ENCODE measurements at regions not wholly inside any gene's neighbourhood (a gene's known extent, or its start where the extent isn't known, plus 50 kb on each side); places are given as distances from the start of the nearest gene placed in this dataset.

DNA sequence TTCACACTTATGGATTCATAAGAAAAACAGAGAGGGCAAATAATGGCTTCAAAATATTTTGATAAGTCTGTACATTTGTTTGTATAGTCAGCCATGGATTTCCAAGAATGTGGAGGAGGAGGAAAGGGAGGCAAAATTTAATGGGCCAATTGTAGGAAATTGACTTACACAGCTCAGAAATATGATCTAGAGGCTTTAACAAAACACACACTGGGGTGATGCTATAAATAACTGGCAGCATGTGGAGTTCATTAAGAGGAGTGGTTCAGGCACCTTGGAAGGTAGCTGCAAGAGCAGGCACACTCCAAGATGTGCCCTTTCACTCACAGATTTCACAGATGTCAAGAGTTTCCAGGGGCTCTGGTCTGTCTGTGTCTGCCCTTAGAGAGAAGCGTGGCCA lies 193.4 kb upstream of the RASGRP1 start:
- TF ChIP-seq POLR2AphosphoS5 (IDR thresholded peaks at IDR 0.05; ENCODE audit: low read depth, low read length) (no peak), POLR2A (IDR thresholded peaks at IDR 0.05; ENCODE audit: low read depth, low read length) (no peak), PAX5 (IDR thresholded peaks at IDR 0.05; ENCODE audit: insufficient read depth, low read length, severe bottlenecking) (no peak)
